ENCODE measurements at regions not wholly inside any gene's neighbourhood (a gene's known extent, or its start where the extent isn't known, plus 50 kb on each side); places are given as distances from the start of the nearest gene placed in this dataset.

- Histone ChIP-seq H3K79me2 (no peaks in the 10 kb centered on the region), H2AFZ (no peak overlapping the region), H3K36me3 (replicated peaks; ENCODE audit: insufficient read depth, low read depth) (no peaks in the 10 kb centered on the region), H3K9me2 (replicated peaks; ENCODE audit: insufficient read depth) (no peaks in the 10 kb centered on the region), H3K4me1 (ENCODE audit: insufficient read depth) (no peaks in the 10 kb centered on the region), H4K20me1 (ENCODE audit: insufficient read depth, poor library complexity, severe bottlenecking) (no peaks in the 10 kb centered on the region), H3K27ac (no peak overlapping the region), H3K27me3 (no peaks in the 10 kb centered on the region), H3K4me3 (no peak overlapping the region), H3K4me2 (no peak overlapping the region), H3K9me3 (ENCODE audit: low read depth) (no peaks in the 10 kb centered on the region)
- TF ChIP-seq EZH2 (IDR thresholded peaks at IDR 0.05; ENCODE audit: borderline replicate concordance) (no peak), EZH2phosphoT487 (IDR thresholded peaks at IDR 0.05; ENCODE audit: low read depth, severe bottlenecking, unreplicated experiment) (no peak), CTCF (IDR thresholded peaks at IDR 0.05; ENCODE audit: poor library complexity) (no peak)
- DNase-seq (ENCODE audit: low spot score), result no peak
- 96% methylated on average over 10 of the region's 10 CpGs for WGBS (ENCODE audit: low lambda C conversion rate, missing lambda C conversion rate)
Measured at GRCh38 chr2:834233-834632, 116.4 kb upstream of the SNTG2 start.

DNA sequence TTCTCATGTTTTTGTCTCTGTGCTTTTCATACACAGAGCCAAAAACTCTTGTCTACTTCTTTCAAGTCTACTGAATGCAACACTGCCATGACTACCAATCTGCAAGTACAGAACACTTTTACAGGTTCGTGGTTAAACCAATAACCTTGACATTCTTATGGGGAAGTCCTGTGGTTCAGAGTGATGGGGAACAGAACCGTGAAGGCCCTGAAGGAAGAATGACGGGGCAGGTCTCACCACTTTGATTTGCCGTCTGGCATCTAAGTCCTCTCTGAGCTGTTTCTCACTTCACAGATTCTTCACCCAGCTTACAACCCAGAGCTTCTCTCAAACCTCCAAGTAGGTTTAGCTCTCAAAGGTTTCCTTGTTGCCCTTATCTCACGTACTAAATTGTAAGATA, 117.5 kb upstream of the SNTG2 start:
- no peaks in the 10 kb centered on the region for H3K36me3 ChIP-seq (replicated peaks; ENCODE audit: insufficient read depth, low read depth)
- no peak for TF ChIP-seq EZH2phosphoT487 (IDR thresholded peaks at IDR 0.05; ENCODE audit: low read depth, severe bottlenecking, unreplicated experiment)
- no peak for TF ChIP-seq EZH2 (IDR thresholded peaks at IDR 0.05; ENCODE audit: borderline replicate concordance)
- no peak overlapping the region for H3K4me2 ChIP-seq
- no peak for DNase-seq (ENCODE audit: low spot score)
- no peaks in the 10 kb centered on the region for H3K79me2 ChIP-seq
- WGBS (ENCODE audit: low lambda C conversion rate, missing lambda C conversion rate), result 66% methylated on average over 5 of the region's 5 CpGs
- H3K4me3 ChIP-seq, result no peak overlapping the region
- H3K27me3 ChIP-seq, result no peaks in the 10 kb centered on the region
- no peaks in the 10 kb centered on the region for H4K20me1 ChIP-seq (ENCODE audit: insufficient read depth, poor library complexity, severe bottlenecking)
- H3K4me1 ChIP-seq (ENCODE audit: insufficient read depth), result no peaks in the 10 kb centered on the region
- H2AFZ ChIP-seq, result no peak overlapping the region
- H3K27ac ChIP-seq, result no peak overlapping the region
- H3K9me2 ChIP-seq (replicated peaks; ENCODE audit: insufficient read depth), result no peaks in the 10 kb centered on the region
- no peaks in the 10 kb centered on the region for H3K9me3 ChIP-seq (ENCODE audit: low read depth)

DNA sequence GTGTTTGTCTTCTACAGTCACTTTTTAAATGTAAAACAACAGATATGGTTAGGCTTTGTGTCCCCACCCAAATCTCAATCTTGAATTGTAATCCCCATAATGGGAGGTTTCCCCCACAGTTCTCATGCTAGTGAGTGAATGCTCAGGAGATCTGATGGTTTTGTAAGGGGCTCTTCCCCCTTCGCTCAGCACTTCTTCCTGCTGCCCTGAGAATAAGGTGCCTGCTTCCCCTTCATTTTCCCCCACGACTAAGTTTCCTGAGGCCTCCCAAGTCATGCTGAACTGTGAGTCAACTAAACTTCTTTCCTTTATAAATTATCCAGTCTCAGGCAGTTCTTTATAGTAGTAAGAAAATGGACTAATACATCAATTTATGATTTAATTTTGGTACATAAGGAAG, 118.0 kb upstream of the SNTG2 start:
- no peak for DNase-seq (ENCODE audit: low spot score)
- no peak overlapping the region for H3K27ac ChIP-seq
- no peaks in the 10 kb centered on the region for H3K4me1 ChIP-seq (ENCODE audit: insufficient read depth)
- no peaks in the 10 kb centered on the region for H3K79me2 ChIP-seq
- H3K9me3 ChIP-seq (ENCODE audit: low read depth), result no peaks in the 10 kb centered on the region
- no peaks in the 10 kb centered on the region for H4K20me1 ChIP-seq (ENCODE audit: insufficient read depth, poor library complexity, severe bottlenecking)
- 88% methylated on average over 2 of the region's 2 CpGs for whole genome bisulfite sequencing (ENCODE audit: low lambda C conversion rate, missing lambda C conversion rate)
- no peak for TF ChIP-seq EZH2 (IDR thresholded peaks at IDR 0.05; ENCODE audit: borderline replicate concordance)
- TF ChIP-seq CTCF (IDR thresholded peaks at IDR 0.05; ENCODE audit: poor library complexity), result no peak
- TF ChIP-seq EZH2phosphoT487 (IDR thresholded peaks at IDR 0.05; ENCODE audit: low read depth, severe bottlenecking, unreplicated experiment), result no peak
- no peaks in the 10 kb centered on the region for H3K36me3 ChIP-seq (replicated peaks; ENCODE audit: insufficient read depth, low read depth)
- H3K4me3 ChIP-seq, result no peak overlapping the region
- H3K9me2 ChIP-seq (replicated peaks; ENCODE audit: insufficient read depth), result no peaks in the 10 kb centered on the region
- H3K4me2 ChIP-seq, result no peak overlapping the region
- H2AFZ ChIP-seq, result no peak overlapping the region
- no peaks in the 10 kb centered on the region for H3K27me3 ChIP-seq

- DNase-seq (ENCODE audit: low spot score), result no peak
- no peak overlapping the region for H2AFZ ChIP-seq
- H4K20me1 ChIP-seq (ENCODE audit: insufficient read depth, poor library complexity, severe bottlenecking), result no peaks in the 10 kb centered on the region
- H3K9me2 ChIP-seq (replicated peaks; ENCODE audit: insufficient read depth), result no peaks in the 10 kb centered on the region
- whole genome bisulfite sequencing (ENCODE audit: low lambda C conversion rate, missing lambda C conversion rate), result 73% methylated on average over 5 of the region's 5 CpGs
- H3K4me3 ChIP-seq, result no peak overlapping the region
- no peak overlapping the region for H3K4me2 ChIP-seq
- no peaks in the 10 kb centered on the region for H3K36me3 ChIP-seq (replicated peaks; ENCODE audit: insufficient read depth, low read depth)
- no peak overlapping the region for H3K27ac ChIP-seq
- H3K27me3 ChIP-seq, result no peaks in the 10 kb centered on the region
- H3K4me1 ChIP-seq (ENCODE audit: insufficient read depth), result no peaks in the 10 kb centered on the region
- no peak for TF ChIP-seq EZH2phosphoT487 (IDR thresholded peaks at IDR 0.05; ENCODE audit: low read depth, severe bottlenecking, unreplicated experiment)
- TF ChIP-seq CTCF (IDR thresholded peaks at IDR 0.05; ENCODE audit: poor library complexity), result no peak
- TF ChIP-seq EZH2 (IDR thresholded peaks at IDR 0.05; ENCODE audit: borderline replicate concordance), result no peak
- H3K79me2 ChIP-seq, result no peaks in the 10 kb centered on the region
- H3K9me3 ChIP-seq (ENCODE audit: low read depth), result no peaks in the 10 kb centered on the region
Measured at GRCh38 chr2:831622-832021, 119.0 kb upstream of the SNTG2 start.

All from hepatocyte (in vitro differentiated cells).